A549 (cell line): ENCODE measurements at regions not wholly inside any gene's neighbourhood (a gene's known extent, or its start where the extent isn't known, plus 50 kb on each side); places are given as distances from the start of the nearest gene placed in this dataset.

Experiments used
- ATAC-seq, 2 experiments: fragments of 200-7000 bp in 1 of 2; fragments of >200 bp in 1 of 2; cut with Nextera tagmentation in 1 of 2; cut with Tn5 transposase in 1 of 2; 3 replicates each; pipeline versions ENCODE4 v1.8.0 to v1.9.1; 2018 to 2020; ENCODE audit warnings: mild to moderate bottlenecking in 1 of 2, moderate library complexity in 1 of 2
- CTCF ChIA-PET: fragments of 300-600 bp; sonication (Branson Sonifier 250); formaldehyde crosslinking; extraction: SDS; loops from one replicate; lab custom pipeline; 2021; ENCODE audit warnings: antibody characterized with exemption, inconsistent platforms; lab: Yijun Ruan, JAX
- POLR2A ChIA-PET: fragments of 350-600 bp; formaldehyde crosslinking; extraction: SDS; loops from one replicate; lab custom pipeline; 2021; ENCODE audit warnings: antibody characterized with exemption, inconsistent platforms; lab: Yijun Ruan, JAX
- DNase-seq, 2 experiments: peaks; one replicate each; pipeline versions ENCODE4 v3.0.0 to v3.0.0-alpha.2; 2011 to 2016; ENCODE audit warnings: low read depth in 1 of 2, low spot score in 1 of 2
- FAIRE-seq: peaks from 2 replicates; lab custom pipeline; 2011; peaks lifted over from hg19 to GRCh38; lab: Jason Lieb, UNC
- H3K27ac ChIP-seq, 2 experiments: fragments of >200 bp; sonication (Bioruptor Twin); formaldehyde crosslinking; 3 replicates each; pipeline ENCODE4 v1.5.1; 2016 to 2017
- H3K4me1 ChIP-seq: fragments of >200 bp; sonication (Bioruptor Twin); formaldehyde crosslinking; 3 replicates; pipeline ENCODE4 v1.6.1; 2016
- H3K4me2 ChIP-seq: fragments of >200 bp; sonication (Bioruptor Twin); formaldehyde crosslinking; 3 replicates; pipeline ENCODE4 v1.6.1; 2016
- H3K4me3 ChIP-seq: fragments of >200 bp; sonication (Bioruptor Twin); formaldehyde crosslinking; 3 replicates; pipeline ENCODE4 v1.5.1; 2016
- H3K9me3 ChIP-seq: fragments of >200 bp; sonication (Bioruptor Twin); formaldehyde crosslinking; 3 replicates; pipeline ENCODE4 v1.6.1; 2016
- CBX8 ChIP-seq: fragments of 200-600 bp; sonication (generic); IDR thresholded peaks from 2 replicates; pipeline ENCODE4 v1.6.1; 2016
- CEBPB ChIP-seq, 2 experiments: fragments of >200 bp in 1 of 2; sonication (Bioruptor Twin) in 1 of 2; formaldehyde crosslinking in 1 of 2; IDR thresholded peaks; 2 replicates each; pipeline ENCODE4 v1.6.1; 2012 to 2016
- E2F6 ChIP-seq: IDR thresholded peaks from 2 replicates; pipeline ENCODE4 v1.6.1; 2012; ENCODE audit warnings: low read depth, borderline replicate concordance
- EHF ChIP-seq: fragments of 250-450 bp; sonication (Bioruptor Pico); IDR thresholded peaks from 2 replicates; pipeline ENCODE4 v1.5.0; 2020; ENCODE audit warnings: mild to moderate bottlenecking
- HOXB5 ChIP-seq: fragments of 250-450 bp; sonication (Bioruptor Pico); IDR thresholded peaks from 2 replicates; pipeline ENCODE4 v1.5.0; 2020; ENCODE audit warnings: mild to moderate bottlenecking, moderate library complexity
- JUN ChIP-seq, 2 experiments: fragments of >200 bp; sonication (Bioruptor Twin); formaldehyde crosslinking; IDR thresholded peaks; 2 replicates in 1 of 2; 3 replicates in 1 of 2; pipeline ENCODE4 v1.6.1; 2016 to 2017
- JUNB ChIP-seq: fragments of >200 bp; sonication (Bioruptor Twin); formaldehyde crosslinking; IDR thresholded peaks from 2 replicates; pipeline ENCODE4 v1.6.1; 2016
- KDM1A ChIP-seq: fragments of 200-600 bp; sonication (generic); IDR thresholded peaks from 2 replicates; pipeline ENCODE4 v1.6.1; 2016; ENCODE audit warnings: low read depth, mild to moderate bottlenecking
- KDM5A ChIP-seq: fragments of 200-600 bp; sonication (generic); IDR thresholded peaks from 2 replicates; pipeline ENCODE4 v1.6.1; 2016; ENCODE audit warnings: antibody characterized with exemption, mild to moderate bottlenecking
- MAFK ChIP-seq: fragments of 450-650 bp; IDR thresholded peaks from 2 replicates; pipeline ENCODE4 v1.6.1; 2014; ENCODE audit not compliant: partially characterized antibody
- NFE2L2 ChIP-seq: fragments of 150-350 bp; conservative IDR thresholded peaks from 2 replicates; pipeline ENCODE4 v1.6.1; 2014; ENCODE audit warnings: low read length
- NPAS2 ChIP-seq: fragments of 250-450 bp; sonication (Bioruptor Pico); IDR thresholded peaks from 2 replicates; pipeline ENCODE4 v1.8.0; 2022; ENCODE audit warnings: mild to moderate bottlenecking, moderate library complexity, borderline replicate concordance
- NR3C1 ChIP-seq: fragments of >200 bp; sonication (Bioruptor Twin); formaldehyde crosslinking; IDR thresholded peaks from 3 replicates; pipeline ENCODE4 v1.6.1; 2017
- POLR2A ChIP-seq: IDR thresholded peaks from 2 replicates; pipeline ENCODE4 v1.6.1; 2012; ENCODE audit warnings: mild to moderate bottlenecking, low read length
- RFX5 ChIP-seq: fragments of 450-650 bp; IDR thresholded peaks from 2 replicates; pipeline ENCODE4 v1.7.1; 2014; ENCODE audit warnings: antibody characterized with exemption, mild to moderate bottlenecking, moderate library complexity
- RNF2 ChIP-seq: fragments of 200-600 bp; sonication (generic); IDR thresholded peaks from 2 replicates; pipeline ENCODE4 v1.6.1; 2016; ENCODE audit warnings: low read depth, mild to moderate bottlenecking, antibody characterized with exemption, moderate library complexity, borderline replicate concordance
- SREBF2 ChIP-seq: fragments of 450-650 bp; IDR thresholded peaks from 2 replicates; pipeline ENCODE4 v1.6.1; 2014; ENCODE audit warnings: mild to moderate bottlenecking, moderate library complexity
- TFCP2L1 ChIP-seq: fragments of 250-450 bp; sonication (Bioruptor Pico); IDR thresholded peaks from 2 replicates; pipeline ENCODE4 v1.5.0; 2021; ENCODE audit warnings: mild to moderate bottlenecking
- ZFP36 ChIP-seq: fragments of 450-650 bp; IDR thresholded peaks from 2 replicates; pipeline ENCODE4 v1.6.1; 2014; ENCODE audit warnings: borderline replicate concordance; ENCODE audit not compliant: partially characterized antibody
- ZNF302 ChIP-seq: fragments of 250-450 bp; sonication (Bioruptor Pico); IDR thresholded peaks from 2 replicates; pipeline ENCODE4 v1.9.0; 2021; ENCODE audit warnings: inconsistent platforms, mild to moderate bottlenecking, moderate library complexity
- WGBS: methylation state at CpG from one replicate; pipeline ENCODE4 v1.1.6; 2017; ENCODE audit errors: missing lambda C conversion rate; 5-methylcytosine and 5-hydroxymethylcytosine counted together
- TF ChIP-seq, protein P1 (sequence below): fragments of >200 bp; sonication (Bioruptor Twin); formaldehyde crosslinking; IDR thresholded peaks from 2 replicates; pipeline ENCODE4 v1.6.1; 2016
- TF ChIP-seq, protein P2 (sequence below): fragments of 150-350 bp; IDR thresholded peaks from 2 replicates; pipeline ENCODE4 v1.6.1; 2014; ENCODE audit warnings: low read depth, mild to moderate bottlenecking, low read length
- TF ChIP-seq, protein P3 (sequence below): fragments of 250-450 bp; sonication (Bioruptor Pico); IDR thresholded peaks from 2 replicates; pipeline ENCODE4 v1.5.0; 2020; ENCODE audit warnings: low read depth, mild to moderate bottlenecking, moderate library complexity
- TF ChIP-seq, protein P4 (sequence below): fragments of >200 bp; sonication (Bioruptor Twin); formaldehyde crosslinking; IDR thresholded peaks from 3 replicates; pipeline ENCODE4 v1.5.1; 2016

- Histone ChIP-seq H3K4me2 (no peak overlapping the region), H3K9me3 (no peaks in the 10 kb centered on the region), H3K4me1 (no peaks in the 10 kb centered on the region), H3K27ac (no peak overlapping the region), H3K4me3 (no peak overlapping the region)
- 3% methylated on average over 2 of the region's 2 CpGs for WGBS
- ATAC-seq (no peak), DNase-seq (no peak), FAIRE-seq (no peak)
- CTCF ChIA-PET, result no interaction called here
- POLR2A ChIA-PET, result no interaction called here
- TF ChIP-seq CEBPB (IDR thresholded peaks at IDR 0.05), result no peak
- no peak for TF ChIP-seq HOXB5 (CRISPR knock-in tag)
- TF ChIP-seq MAFK, result no peak
These were observed 676.6 kb downstream of the DHX35 start for GRCh38 chr20:39638731-39639130.

DNA sequence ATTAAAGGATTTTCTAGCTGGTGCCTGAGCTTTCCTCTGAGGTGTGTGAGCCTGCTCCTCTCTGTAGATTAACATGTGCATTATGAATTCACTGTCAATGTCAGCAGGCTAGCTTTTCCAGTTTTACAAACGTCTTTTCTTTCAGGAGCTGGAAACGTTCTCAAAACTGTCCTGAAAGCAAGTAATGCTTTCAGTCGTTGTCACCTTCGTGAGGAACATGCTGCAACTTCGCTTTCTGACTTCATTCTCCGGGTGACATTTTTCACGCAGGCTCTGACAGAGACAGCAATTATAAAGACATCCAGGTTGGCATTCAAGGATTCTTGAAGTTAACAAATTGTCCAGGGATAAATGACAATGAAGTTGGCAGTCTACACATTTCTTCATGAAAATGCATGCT, 671.5 kb downstream of the DHX35 start:
- POLR2A ChIA-PET, result no interaction called here
- Histone ChIP-seq H3K4me1 (no peaks in the 10 kb centered on the region), H3K4me3 (no peak overlapping the region), H3K9me3 (no peaks in the 10 kb centered on the region), H3K27ac (no peak overlapping the region), H3K4me2 (no peak overlapping the region)
- ATAC-seq (no peak), FAIRE-seq (no peak), DNase-seq (no peak)
- 1% methylated on average over 7 of the region's 7 CpGs for WGBS
- TF ChIP-seq EHF (CRISPR knock-in tag), result no peak
- no peak for TF ChIP-seq ZNF302
- no peak for TF ChIP-seq JUN (IDR thresholded peaks at IDR 0.05)
- TF ChIP-seq, protein P1, sequence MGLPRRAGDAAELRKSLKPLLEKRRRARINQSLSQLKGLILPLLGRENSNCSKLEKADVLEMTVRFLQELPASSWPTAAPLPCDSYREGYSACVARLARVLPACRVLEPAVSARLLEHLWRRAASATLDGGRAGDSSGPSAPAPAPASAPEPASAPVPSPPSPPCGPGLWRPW, result no peak
- TF ChIP-seq, protein P2, sequence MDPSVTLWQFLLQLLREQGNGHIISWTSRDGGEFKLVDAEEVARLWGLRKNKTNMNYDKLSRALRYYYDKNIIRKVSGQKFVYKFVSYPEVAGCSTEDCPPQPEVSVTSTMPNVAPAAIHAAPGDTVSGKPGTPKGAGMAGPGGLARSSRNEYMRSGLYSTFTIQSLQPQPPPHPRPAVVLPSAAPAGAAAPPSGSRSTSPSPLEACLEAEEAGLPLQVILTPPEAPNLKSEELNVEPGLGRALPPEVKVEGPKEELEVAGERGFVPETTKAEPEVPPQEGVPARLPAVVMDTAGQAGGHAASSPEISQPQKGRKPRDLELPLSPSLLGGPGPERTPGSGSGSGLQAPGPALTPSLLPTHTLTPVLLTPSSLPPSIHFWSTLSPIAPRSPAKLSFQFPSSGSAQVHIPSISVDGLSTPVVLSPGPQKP, result no peak
- no peak for TF ChIP-seq CBX8
- TF ChIP-seq NR3C1, result no peak
- TF ChIP-seq TFCP2L1 (CRISPR knock-in tag), result no peak
- no peak for TF ChIP-seq JUNB
- TF ChIP-seq E2F6, result no peak
- TF ChIP-seq, protein P3, sequence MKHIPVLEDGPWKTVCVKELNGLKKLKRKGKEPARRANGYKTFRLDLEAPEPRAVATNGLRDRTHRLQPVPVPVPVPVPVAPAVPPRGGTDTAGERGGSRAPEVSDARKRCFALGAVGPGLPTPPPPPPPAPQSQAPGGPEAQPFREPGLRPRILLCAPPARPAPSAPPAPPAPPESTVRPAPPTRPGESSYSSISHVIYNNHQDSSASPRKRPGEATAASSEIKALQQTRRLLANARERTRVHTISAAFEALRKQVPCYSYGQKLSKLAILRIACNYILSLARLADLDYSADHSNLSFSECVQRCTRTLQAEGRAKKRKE (CRISPR knock-in tag), result no peak
- no peak for TF ChIP-seq SREBF2
- no peak for TF ChIP-seq KDM1A
- no peak for TF ChIP-seq POLR2A
- no peak for TF ChIP-seq ZFP36
- TF ChIP-seq NPAS2, result no peak
- TF ChIP-seq, protein P4, sequence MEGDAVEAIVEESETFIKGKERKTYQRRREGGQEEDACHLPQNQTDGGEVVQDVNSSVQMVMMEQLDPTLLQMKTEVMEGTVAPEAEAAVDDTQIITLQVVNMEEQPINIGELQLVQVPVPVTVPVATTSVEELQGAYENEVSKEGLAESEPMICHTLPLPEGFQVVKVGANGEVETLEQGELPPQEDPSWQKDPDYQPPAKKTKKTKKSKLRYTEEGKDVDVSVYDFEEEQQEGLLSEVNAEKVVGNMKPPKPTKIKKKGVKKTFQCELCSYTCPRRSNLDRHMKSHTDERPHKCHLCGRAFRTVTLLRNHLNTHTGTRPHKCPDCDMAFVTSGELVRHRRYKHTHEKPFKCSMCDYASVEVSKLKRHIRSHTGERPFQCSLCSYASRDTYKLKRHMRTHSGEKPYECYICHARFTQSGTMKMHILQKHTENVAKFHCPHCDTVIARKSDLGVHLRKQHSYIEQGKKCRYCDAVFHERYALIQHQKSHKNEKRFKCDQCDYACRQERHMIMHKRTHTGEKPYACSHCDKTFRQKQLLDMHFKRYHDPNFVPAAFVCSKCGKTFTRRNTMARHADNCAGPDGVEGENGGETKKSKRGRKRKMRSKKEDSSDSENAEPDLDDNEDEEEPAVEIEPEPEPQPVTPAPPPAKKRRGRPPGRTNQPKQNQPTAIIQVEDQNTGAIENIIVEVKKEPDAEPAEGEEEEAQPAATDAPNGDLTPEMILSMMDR, result no peak
- TF ChIP-seq RNF2, result no peak
- CTCF ChIA-PET, result no interaction called here

DNA sequence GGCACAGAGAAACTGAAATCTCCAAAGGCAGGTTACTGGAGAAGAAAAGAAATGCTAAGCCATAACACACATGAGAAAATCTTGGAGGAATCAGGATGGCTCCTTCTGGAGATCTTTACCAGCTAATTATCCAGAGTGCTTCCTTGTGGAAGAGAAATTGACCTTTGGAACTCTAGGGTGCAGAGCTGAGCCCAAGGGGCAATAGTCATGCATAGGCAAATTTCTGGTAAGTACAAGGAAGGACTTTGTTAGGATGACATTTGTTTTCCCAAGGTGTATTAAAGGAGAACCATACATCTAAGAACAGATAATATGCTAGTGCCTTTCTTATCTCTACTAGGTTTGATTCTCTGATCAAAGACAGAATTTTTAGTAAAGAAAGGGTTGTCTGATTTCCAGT, 670.6 kb downstream of the DHX35 start:
- Histone ChIP-seq H3K4me2 (no peak overlapping the region), H3K4me3 (no peak overlapping the region), H3K4me1 (no peaks in the 10 kb centered on the region), H3K9me3 (no peaks in the 10 kb centered on the region), H3K27ac (no peak overlapping the region)
- DNase-seq (no peak), ATAC-seq (no peak), FAIRE-seq (no peak)
- POLR2A ChIA-PET, result no interaction called here
- CTCF ChIA-PET, result no interaction called here
- TF ChIP-seq SREBF2 (no peak), RFX5 (no peak), NFE2L2 (no peak), NPAS2 (no peak), KDM5A (no peak), CBX8 (no peak)
